CMK (cell line): ENCODE measurements at regions not wholly inside any gene's neighbourhood (a gene's known extent, or its start where the extent isn't known, plus 50 kb on each side); places are given as distances from the start of the nearest gene placed in this dataset.
"Not testable (repeated sequence)": the region's sequence is repeated elsewhere in the genome, so short reads cannot be mapped to it uniquely, and the experiment has no call there.

Experiments
- DNase-seq: peaks from one replicate; pipeline ENCODE4 v3.0.0-alpha.2; 2010; ENCODE audit warnings: low read depth

- no peak for DNase-seq
These were observed 154.4 kb upstream of the EPB41L4A start for GRCh38 chr5:112573441-112573840.

- no peak for DNase-seq
These were observed 155.5 kb upstream of the EPB41L4A start for GRCh38 chr5:112574536-112574935.

- DNase-seq = no peak
These were observed 157.3 kb upstream of the EPB41L4A start for GRCh38 chr5:112576298-112576925.

- DNase-seq = no peak
These were observed 158.0 kb upstream of the APC start for GRCh38 chr5:112579599-112580170.

DNA sequence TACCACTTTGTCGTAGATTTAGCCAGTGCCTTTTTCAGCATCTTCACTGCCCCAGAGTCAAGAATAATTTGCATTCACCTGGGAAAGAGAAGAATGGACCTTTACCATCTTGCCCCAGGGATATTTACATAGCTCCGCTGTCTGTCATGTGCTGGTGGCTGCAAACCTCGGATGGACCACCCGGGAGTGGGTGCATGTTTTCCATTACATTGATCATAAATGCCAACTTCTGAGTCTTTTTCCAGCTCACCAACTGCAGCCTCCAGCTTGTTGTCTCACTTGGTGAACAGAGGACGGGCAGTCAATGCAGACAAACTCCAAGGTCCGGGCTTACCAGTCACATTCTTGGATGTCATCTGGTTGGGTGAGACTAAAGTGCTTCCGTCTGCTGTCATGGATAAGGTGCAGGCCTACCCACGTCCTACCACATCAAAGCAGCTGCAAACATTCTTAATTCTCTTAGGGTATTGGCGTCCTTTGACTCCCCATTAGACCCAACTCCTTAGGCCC lies 155.8 kb upstream of the APC start:
- peak; percentile 37 for DNase-seq

GRCh38 chr5:112583166-112583565 lies 154.5 kb upstream of the APC start:
- DNase-seq = no peak

- DNase-seq = no peak
These were observed 152.9 kb upstream of the APC start for GRCh38 chr5:112584781-112585180.

GRCh38 chr5:112586596-112587062 lies 151.1 kb upstream of the APC start:
- DNase-seq = peak; percentile 43

- DNase-seq = not testable (repeated sequence)
These were observed 146.8 kb upstream of the APC start for GRCh38 chr5:112590858-112591257.

- no peak for DNase-seq
These were observed 143.4 kb upstream of the APC start for GRCh38 chr5:112594095-112594850.

GRCh38 chr5:112594941-112595340 lies 142.7 kb upstream of the APC start:
- no peak for DNase-seq

- DNase-seq = no peak
These were observed 139.9 kb upstream of the APC start for GRCh38 chr5:112597831-112598230.

DNA sequence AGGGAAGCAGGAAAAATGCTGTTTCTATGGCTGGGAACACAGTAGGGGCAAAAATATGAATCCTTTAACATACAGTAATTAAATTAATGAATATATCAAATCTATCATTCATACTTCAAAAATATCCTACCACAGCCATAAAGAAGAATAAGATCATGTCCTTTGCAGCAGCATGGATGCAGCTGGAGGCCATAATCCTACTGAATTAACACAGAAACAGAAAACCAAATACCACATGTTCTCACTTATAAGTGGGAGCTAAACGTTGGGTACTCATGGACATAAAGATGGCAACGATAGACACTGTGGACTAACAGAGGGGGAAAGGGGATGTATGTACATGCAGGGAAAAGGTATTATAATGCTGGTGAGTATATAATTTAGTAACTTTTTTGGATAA lies 137.2 kb upstream of the APC start:
- DNase-seq = not testable (repeated sequence)

DNA sequence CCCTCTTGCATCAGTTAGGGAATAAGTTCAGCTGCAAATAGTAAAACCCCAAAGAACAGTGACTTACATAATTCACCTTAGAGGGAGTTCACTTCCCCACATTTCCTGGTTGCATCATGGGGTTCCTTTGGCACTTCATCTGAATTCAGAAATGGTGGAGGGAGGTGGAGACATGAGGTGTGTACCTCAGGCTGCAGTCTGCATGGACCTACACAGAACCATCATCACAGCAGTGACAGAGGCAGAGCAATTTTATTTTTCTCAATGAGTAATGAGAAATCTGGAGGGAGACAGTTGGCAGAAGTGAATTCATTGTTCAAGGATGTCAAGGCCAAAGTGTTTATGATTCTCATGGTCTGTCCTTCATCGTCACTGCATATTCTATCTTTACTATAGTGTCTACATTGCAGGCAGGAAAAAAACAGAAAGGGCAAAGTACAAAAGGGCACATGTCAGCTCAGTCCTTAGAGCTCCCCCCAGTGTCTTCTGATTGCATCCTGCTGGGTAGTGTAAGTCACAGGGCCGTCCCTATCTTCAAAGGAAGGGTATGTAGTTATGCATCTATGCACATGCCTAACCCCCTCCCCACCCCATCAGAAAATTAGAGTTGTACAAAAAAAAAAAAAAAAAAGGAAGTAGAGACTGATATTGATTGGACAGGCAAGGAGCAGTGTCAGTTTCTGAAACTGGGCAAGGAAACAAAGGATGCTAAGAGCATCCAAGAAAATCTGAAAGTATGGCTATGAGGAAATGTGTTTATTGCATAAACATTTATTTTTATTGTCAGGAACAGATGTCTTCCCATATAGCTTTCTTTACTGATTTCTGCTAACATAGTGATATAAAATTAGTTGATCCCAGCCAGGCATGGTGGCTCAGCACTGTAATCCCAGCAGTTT lies 132.7 kb upstream of the APC start:
- DNase-seq = no peak

- DNase-seq = no peak
These were observed 128.7 kb upstream of the APC start for GRCh38 chr5:112608975-112609374.

DNA sequence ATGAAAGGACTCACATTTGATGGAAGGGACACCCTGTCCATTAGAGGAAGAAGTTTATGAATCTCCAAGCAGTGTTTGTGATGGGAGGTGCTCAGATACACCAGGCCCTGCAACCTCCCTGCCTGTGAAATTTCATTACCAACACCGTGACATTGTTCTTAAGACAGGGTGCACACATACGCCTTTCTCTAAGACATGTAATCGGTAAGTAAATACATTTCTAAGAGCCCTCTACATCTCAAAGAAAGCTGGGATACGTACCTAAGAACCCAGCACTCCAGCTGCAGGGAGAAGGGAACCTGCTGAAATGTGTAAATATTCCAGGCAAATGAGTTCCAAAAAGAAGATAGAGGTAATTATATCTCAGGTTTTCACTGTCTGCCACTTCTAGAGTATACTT lies 125.0 kb upstream of the APC start:
- no peak for DNase-seq

GRCh38 chr5:112614285-112614684 lies 123.4 kb upstream of the APC start:
- no peak for DNase-seq

GRCh38 chr5:112614986-112615385 lies 122.7 kb upstream of the APC start:
- DNase-seq = no peak

GRCh38 chr5:112616812-112617547 lies 120.7 kb upstream of the APC start:
- DNase-seq = no peak

DNA sequence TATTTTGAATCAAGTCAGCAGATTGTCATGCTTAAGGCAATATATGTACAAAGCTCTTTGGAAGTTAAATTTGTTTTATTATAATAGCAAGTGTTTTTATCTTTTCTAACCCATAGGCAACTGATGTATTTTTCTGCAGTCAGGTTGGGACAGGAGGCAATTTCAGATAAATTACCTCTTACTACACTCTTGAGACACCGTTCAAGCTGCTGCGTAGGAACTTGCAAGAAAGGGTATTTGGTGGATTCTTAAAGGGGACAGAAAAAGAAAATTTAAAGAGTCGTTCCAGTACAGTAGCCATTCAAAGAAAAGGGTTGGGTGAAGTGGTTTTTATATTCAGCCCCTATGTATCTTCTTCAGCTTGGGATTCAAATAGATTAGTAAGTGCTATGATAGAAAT lies 112.4 kb upstream of the APC start:
- DNase-seq = no peak

DNA sequence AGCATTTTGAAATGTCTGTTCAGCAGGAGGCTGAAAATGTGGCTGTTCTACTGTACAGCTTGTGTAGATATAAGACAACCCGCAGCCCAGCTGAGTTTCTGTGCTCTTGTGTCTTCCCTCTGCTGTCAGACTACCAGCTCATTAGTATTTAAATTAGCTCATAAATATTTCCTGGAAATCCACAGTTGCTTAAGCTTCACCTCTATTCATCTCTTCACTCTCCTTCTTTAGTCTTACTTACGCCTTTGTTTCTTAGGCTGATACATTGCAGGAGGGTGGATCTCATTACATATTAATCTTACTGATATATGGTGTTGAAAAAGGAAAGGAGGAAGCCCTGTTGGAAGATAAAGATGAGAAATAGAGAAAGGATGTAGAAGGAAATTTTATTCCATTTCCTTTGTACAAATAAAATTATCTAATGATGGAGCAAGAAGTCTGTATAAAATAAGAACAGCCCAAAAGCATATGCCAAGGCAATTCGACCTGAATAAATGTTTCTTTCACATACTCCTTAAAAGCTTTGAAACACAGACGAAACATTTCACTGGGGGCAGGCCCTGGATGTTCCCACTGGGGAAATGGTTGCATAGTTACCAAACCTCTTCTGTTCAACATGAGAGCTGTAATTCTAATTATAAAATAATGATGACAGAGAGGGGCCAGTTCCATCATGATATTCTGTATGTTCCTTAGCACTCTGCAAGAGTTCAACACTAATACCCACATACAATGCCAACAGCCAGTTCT lies 111.8 kb upstream of the APC start:
- DNase-seq = no peak
